ENCODE measurements at regions not wholly inside any gene's neighbourhood (a gene's known extent, or its start where the extent isn't known, plus 50 kb on each side); places are given as distances from the start of the nearest gene placed in this dataset.

DNA sequence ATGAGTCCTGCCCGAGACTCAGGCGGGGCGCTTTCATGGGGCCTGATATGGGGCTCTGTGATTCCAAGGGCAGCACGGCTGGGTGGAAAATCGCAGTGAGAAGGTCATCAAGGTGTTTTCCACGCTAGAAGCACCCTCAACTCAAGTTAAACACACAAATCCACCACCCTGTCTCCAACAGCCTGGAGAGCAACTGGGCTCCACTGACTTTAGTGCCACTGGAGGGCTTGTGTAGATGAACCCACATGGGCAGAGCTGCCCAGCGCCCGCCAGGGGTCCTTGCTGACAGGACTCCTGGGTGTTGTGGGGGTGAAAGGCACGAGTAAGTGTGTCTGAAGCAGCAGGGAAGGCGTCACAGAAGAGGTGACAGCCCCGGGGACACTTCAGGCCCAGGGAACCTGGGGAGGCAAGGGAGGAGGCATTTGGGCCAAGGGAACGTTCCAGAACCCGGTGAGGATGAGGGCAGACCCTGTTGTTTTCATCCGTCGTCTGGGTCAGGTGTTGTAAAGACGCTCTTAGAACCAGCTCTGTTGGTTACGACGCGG, 51.8 kb upstream of the CTDP1 start:
- peaks cover 5% of the 10 kb centered on the region for H3K27me3 ChIP-seq (ENCODE audit: control insufficient read depth, extremely low read depth, insufficient read depth, low read length)

DNA sequence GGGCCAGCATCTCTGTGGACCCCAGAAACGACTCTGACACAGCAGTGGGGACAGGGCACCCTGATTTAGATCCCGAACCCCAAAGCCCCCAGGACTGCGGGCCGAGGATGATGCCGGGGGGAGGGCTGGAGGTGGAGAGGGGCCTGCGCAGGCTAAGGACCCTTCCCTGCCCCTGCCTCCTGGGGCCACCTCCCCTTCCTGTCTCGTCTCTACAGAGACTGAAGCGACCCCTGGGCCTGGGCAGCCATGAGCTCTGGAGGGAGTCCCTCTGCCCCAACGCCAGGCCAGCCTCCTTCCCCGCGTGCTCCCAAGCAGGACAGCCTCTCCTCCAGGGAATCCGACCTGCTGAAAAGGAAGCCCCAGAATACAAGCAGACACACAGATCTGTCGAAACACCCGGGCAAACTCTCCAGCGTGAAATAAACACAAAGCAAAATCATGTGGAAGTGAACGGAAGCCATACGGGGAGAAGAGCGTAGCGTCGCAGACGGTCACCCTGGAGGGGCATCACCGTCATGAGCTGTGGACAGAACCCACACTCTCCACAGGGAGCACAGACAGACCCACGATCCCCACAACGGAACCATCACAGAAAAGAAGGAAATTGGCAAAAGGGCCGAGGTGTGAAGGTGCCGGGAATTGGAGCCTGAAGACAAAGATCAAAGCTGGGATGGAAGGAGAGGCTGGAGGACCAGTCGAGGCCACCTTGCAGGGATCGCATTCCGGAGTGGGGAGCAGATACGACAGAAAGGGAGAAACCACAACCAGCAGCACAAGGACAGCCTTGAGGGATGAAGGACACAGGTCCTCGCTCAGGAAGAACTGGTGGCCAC, 51.0 kb upstream of the CTDP1 start:
- no peak for FAIRE-seq

More for the DNA sequence above, 51.8 kb upstream of the CTDP1 start:
- dilution Hi-C loops (cut with MboI; ENCODE audit: extremely low pct_ligation_motif_present, low sequenced_read_pairs) = no loop called here
- Histone ChIP-seq H4K20me1 (ENCODE audit: control insufficient read depth, extremely low read depth, insufficient read depth, low read length) (no peaks in the 10 kb centered on the region), H3K36me3 (ENCODE audit: control insufficient read depth in 2 of 2, extremely low read depth in 1 of 2, insufficient read depth in 2 of 2, low read length in 2 of 2) (no peaks in the 10 kb centered on the region), H3K4me1 (ENCODE audit: control insufficient read depth, extremely low read depth, insufficient read depth, low read length) (no peaks in the 10 kb centered on the region), H3K9ac (ENCODE audit: control insufficient read depth, extremely low read depth, insufficient read depth, low read length) (no peak overlapping the region), H2AFZ (ENCODE audit: control insufficient read depth, low read length) (no peak overlapping the region), H3K4me2 (ENCODE audit: control insufficient read depth, extremely low read depth, insufficient read depth, low read depth, low read length) (no peak overlapping the region), H3K4me3 (ENCODE audit: control insufficient read depth in 2 of 3, extremely low read depth in 1 of 3, insufficient read depth in 2 of 3, low read depth in 1 of 3, low read length in 3 of 3) (no peak overlapping the region), H3K9me1 (ENCODE audit: control insufficient read depth, extremely low read depth, insufficient read depth, low read length) (no peaks in the 10 kb centered on the region), H3K27ac (ENCODE audit: control insufficient read depth, insufficient read depth, low read length) (no peak overlapping the region), H3K9me3 (ENCODE audit: control insufficient read depth, low read depth, low read length) (no peaks in the 10 kb centered on the region), H3K79me2 (ENCODE audit: control insufficient read depth, insufficient read depth, low read length) (no peaks in the 10 kb centered on the region)
- TF ChIP-seq EZH2 (IDR thresholded peaks at IDR 0.05; ENCODE audit: low read length) = no peak
- DNase-seq (ENCODE audit: low read depth, low spot score) (no peak), FAIRE-seq (no peak)

More for the DNA sequence above, 51.0 kb upstream of the CTDP1 start:
- Histone ChIP-seq H3K4me2 (ENCODE audit: control insufficient read depth, extremely low read depth, insufficient read depth, low read depth, low read length) (no peak overlapping the region), H3K27me3 (ENCODE audit: control insufficient read depth, extremely low read depth, insufficient read depth, low read length) (peaks cover 5% of the 10 kb centered on the region), H3K9me1 (ENCODE audit: control insufficient read depth, extremely low read depth, insufficient read depth, low read length) (no peaks in the 10 kb centered on the region), H3K9me3 (ENCODE audit: control insufficient read depth, low read depth, low read length) (peaks cover 1% of the 10 kb centered on the region), H2AFZ (ENCODE audit: control insufficient read depth, low read length) (no peak overlapping the region), H3K9ac (ENCODE audit: control insufficient read depth, extremely low read depth, insufficient read depth, low read length) (no peak overlapping the region), H3K27ac (ENCODE audit: control insufficient read depth, insufficient read depth, low read length) (no peak overlapping the region), H4K20me1 (ENCODE audit: control insufficient read depth, extremely low read depth, insufficient read depth, low read length) (no peaks in the 10 kb centered on the region), H3K4me1 (ENCODE audit: control insufficient read depth, extremely low read depth, insufficient read depth, low read length) (no peaks in the 10 kb centered on the region), H3K4me3 (ENCODE audit: control insufficient read depth in 2 of 3, extremely low read depth in 1 of 3, insufficient read depth in 2 of 3, low read depth in 1 of 3, low read length in 3 of 3) (no peak overlapping the region), H3K79me2 (ENCODE audit: control insufficient read depth, insufficient read depth, low read length) (no peaks in the 10 kb centered on the region), H3K36me3 (ENCODE audit: control insufficient read depth in 2 of 2, extremely low read depth in 1 of 2, insufficient read depth in 2 of 2, low read length in 2 of 2) (no peaks in the 10 kb centered on the region)
- DNase-seq (ENCODE audit: low read depth, low spot score) = no peak
- TF ChIP-seq, protein P1, sequence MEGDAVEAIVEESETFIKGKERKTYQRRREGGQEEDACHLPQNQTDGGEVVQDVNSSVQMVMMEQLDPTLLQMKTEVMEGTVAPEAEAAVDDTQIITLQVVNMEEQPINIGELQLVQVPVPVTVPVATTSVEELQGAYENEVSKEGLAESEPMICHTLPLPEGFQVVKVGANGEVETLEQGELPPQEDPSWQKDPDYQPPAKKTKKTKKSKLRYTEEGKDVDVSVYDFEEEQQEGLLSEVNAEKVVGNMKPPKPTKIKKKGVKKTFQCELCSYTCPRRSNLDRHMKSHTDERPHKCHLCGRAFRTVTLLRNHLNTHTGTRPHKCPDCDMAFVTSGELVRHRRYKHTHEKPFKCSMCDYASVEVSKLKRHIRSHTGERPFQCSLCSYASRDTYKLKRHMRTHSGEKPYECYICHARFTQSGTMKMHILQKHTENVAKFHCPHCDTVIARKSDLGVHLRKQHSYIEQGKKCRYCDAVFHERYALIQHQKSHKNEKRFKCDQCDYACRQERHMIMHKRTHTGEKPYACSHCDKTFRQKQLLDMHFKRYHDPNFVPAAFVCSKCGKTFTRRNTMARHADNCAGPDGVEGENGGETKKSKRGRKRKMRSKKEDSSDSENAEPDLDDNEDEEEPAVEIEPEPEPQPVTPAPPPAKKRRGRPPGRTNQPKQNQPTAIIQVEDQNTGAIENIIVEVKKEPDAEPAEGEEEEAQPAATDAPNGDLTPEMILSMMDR (optimal IDR thresholded peaks at IDR 0.05 in 1 of 3, IDR thresholded peaks at IDR 0.05 in 1 of 3, conservative IDR thresholded peaks at IDR 0.05 in 1 of 3; ENCODE audit: extremely low read depth in 1 of 3, insufficient read depth in 2 of 3, low read length in 3 of 3) = no peak
- no peak for TF ChIP-seq EZH2 (IDR thresholded peaks at IDR 0.05; ENCODE audit: low read length)
- dilution Hi-C loops (cut with MboI; ENCODE audit: extremely low pct_ligation_motif_present, low sequenced_read_pairs) = no loop called here
